A673 (cell line): ENCODE measurements at regions not wholly inside any gene's neighbourhood (a gene's known extent, or its start where the extent isn't known, plus 50 kb on each side); places are given as distances from the start of the nearest gene placed in this dataset.

Source experiments
- EZH2 ChIP-seq: fragments of 200-600 bp; sonication (generic); IDR thresholded peaks from 2 replicates; pipeline ENCODE4 v1.6.1; 2017; ENCODE audit warnings: borderline replicate concordance, low read depth, mild to moderate bottlenecking, mixed read lengths, antibody characterized with exemption, low read length; ENCODE audit not compliant: poor library complexity, severe bottlenecking
- TF ChIP-seq, protein P1 (sequence below): fragments of 300-800, 200-600 bp; sonication (generic); conservative IDR thresholded peaks from 2 replicates; pipeline ENCODE4 v1.5.1; 2017; ENCODE audit warnings: low read depth, mild to moderate bottlenecking, antibody characterized with exemption, low read length, moderate library complexity, mixed read lengths

DNA sequence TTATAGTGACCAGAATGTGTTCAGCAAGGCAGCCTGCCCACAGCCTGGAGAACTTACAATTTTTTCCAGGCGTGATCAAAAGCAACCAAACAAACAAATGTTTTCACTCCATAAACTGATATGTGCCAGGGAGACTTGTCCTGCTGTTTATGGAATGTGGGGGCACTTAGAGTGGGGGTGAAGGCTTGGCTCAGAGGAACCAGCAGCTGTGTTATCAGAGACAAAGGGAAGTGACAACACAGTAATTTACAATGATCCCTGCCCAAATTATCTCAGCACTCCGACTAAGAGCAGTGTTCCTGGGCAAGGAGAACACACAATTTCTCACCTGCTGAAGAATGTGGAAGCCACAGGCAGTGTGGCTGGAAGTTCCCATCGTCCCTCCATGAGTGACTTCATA, 429.1 kb upstream of the IRX4 start:
- TF ChIP-seq, protein P1, sequence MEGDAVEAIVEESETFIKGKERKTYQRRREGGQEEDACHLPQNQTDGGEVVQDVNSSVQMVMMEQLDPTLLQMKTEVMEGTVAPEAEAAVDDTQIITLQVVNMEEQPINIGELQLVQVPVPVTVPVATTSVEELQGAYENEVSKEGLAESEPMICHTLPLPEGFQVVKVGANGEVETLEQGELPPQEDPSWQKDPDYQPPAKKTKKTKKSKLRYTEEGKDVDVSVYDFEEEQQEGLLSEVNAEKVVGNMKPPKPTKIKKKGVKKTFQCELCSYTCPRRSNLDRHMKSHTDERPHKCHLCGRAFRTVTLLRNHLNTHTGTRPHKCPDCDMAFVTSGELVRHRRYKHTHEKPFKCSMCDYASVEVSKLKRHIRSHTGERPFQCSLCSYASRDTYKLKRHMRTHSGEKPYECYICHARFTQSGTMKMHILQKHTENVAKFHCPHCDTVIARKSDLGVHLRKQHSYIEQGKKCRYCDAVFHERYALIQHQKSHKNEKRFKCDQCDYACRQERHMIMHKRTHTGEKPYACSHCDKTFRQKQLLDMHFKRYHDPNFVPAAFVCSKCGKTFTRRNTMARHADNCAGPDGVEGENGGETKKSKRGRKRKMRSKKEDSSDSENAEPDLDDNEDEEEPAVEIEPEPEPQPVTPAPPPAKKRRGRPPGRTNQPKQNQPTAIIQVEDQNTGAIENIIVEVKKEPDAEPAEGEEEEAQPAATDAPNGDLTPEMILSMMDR, result no peak
- TF ChIP-seq EZH2, result no peak
